ENCODE measurements at regions not wholly inside any gene's neighbourhood (a gene's known extent, or its start where the extent isn't known, plus 50 kb on each side); places are given as distances from the start of the nearest gene placed in this dataset.

GRCh38 chrX:63032811-63033210 is 318.3 kb downstream of the SPIN4 start:
- no peak for TF ChIP-seq POLR2AphosphoS5 (IDR thresholded peaks at IDR 0.05; ENCODE audit: borderline replicate concordance, low read depth, low read length)
- no peak for TF ChIP-seq EZH2 (IDR thresholded peaks at IDR 0.05)

Data from SK-N-MC (cell line).